Stimulated activated naive B cell treated with anti-CD40 and anti-IgM and Interleukin-4, amounts not matched to agents 10 μg/mL and 1 μg/mL and 100 μg/mL, for 72 hours (primary cell): ENCODE measurements at regions not wholly inside any gene's neighbourhood (a gene's known extent, or its start where the extent isn't known, plus 50 kb on each side); places are given as distances from the start of the nearest gene placed in this dataset.

Experiments
- ATAC-seq, 2 donors: fragments of 150-1000 bp; cut with Tn5 transposase; replicated peaks; 2 replicates each; pipeline ENCODE4 v1.10.0; 2021; ENCODE audit warnings: moderate library complexity in 1 of 2
- DNase-seq: peaks from one replicate; pipeline ENCODE4 v3.0.0; 2021
- H3K27ac Mint-ChIP-seq: one replicate; pipeline ENCODE4 v1.8.0; 2022; ENCODE audit warnings: mild to moderate bottlenecking, mixed read lengths
- H3K27me3 Mint-ChIP-seq, 2 donors: one replicate each; pipeline ENCODE4 v1.8.0; 2022; ENCODE audit warnings: mixed read lengths in 2 of 2
- H3K36me3 Mint-ChIP-seq, 2 donors: one replicate each; pipeline ENCODE4 v1.8.0; 2022; ENCODE audit warnings: mixed read lengths in 2 of 2, mild to moderate bottlenecking in 1 of 2
- H3K4me1 Mint-ChIP-seq, 2 donors: one replicate each; pipeline ENCODE4 v1.8.0; 2022; ENCODE audit warnings: mixed read lengths in 2 of 2, mild to moderate bottlenecking in 1 of 2
- H3K4me3 Mint-ChIP-seq, 2 donors: one replicate each; pipeline ENCODE4 v1.8.0; 2022; ENCODE audit warnings: mild to moderate bottlenecking in 2 of 2, mixed read lengths in 2 of 2, moderate library complexity in 1 of 2
- H3K9me3 Mint-ChIP-seq, 2 donors: one replicate each; pipeline ENCODE4 v1.8.0; 2022; ENCODE audit warnings: mixed read lengths in 2 of 2, mild to moderate bottlenecking in 1 of 2

GRCh38 chr7:84538268-84538667, 343.7 kb upstream of the SEMA3A start:
- ATAC-seq, result no peak
- Mint-ChIP-seq H3K36me3 (no peaks in the 10 kb centered on the region), H3K27me3 (no peaks in the 10 kb centered on the region), H3K9me3 (no peaks in the 10 kb centered on the region), H3K4me1 (no peaks in the 10 kb centered on the region), H3K27ac (no peak overlapping the region), H3K4me3 (no peak overlapping the region)
- DNase-seq, result no peak

GRCh38 chr7:84536271-84536870, 341.8 kb upstream of the SEMA3A start:
- H3K4me1 Mint-ChIP-seq, result no peaks in the 10 kb centered on the region
- H3K27ac Mint-ChIP-seq, result no peak overlapping the region
- no peaks in the 10 kb centered on the region for H3K27me3 Mint-ChIP-seq
- H3K4me3 Mint-ChIP-seq, result no peak overlapping the region
- DNase-seq, result no peak
- H3K9me3 Mint-ChIP-seq, result no peaks in the 10 kb centered on the region
- no peak for ATAC-seq
- H3K36me3 Mint-ChIP-seq, result no peaks in the 10 kb centered on the region

GRCh38 chr7:84535580-84536270, 341.1 kb upstream of the SEMA3A start:
- Mint-ChIP-seq H3K4me3 (no peak overlapping the region), H3K36me3 (no peaks in the 10 kb centered on the region), H3K27me3 (no peaks in the 10 kb centered on the region), H3K4me1 (no peaks in the 10 kb centered on the region), H3K27ac (no peak overlapping the region), H3K9me3 (no peaks in the 10 kb centered on the region)
- no peak for DNase-seq
- no peak for ATAC-seq

- peaks cover 0 to 2% of the 10 kb centered on the region in 2 donors for H3K9me3 Mint-ChIP-seq
- H3K4me1 Mint-ChIP-seq, result no peaks in the 10 kb centered on the region
- ATAC-seq (no peak), DNase-seq (no peak)
- H3K27me3 Mint-ChIP-seq, result no peaks in the 10 kb centered on the region
- H3K36me3 Mint-ChIP-seq, result no peaks in the 10 kb centered on the region
- no peak overlapping the region for H3K27ac Mint-ChIP-seq
- no peak overlapping the region for H3K4me3 Mint-ChIP-seq
These were observed 338.6 kb upstream of the SEMA3A start for GRCh38 chr7:84533182-84533581.

- H3K27ac Mint-ChIP-seq, result no peak overlapping the region
- H3K4me1 Mint-ChIP-seq, result no peaks in the 10 kb centered on the region
- H3K27me3 Mint-ChIP-seq, result no peaks in the 10 kb centered on the region
- H3K4me3 Mint-ChIP-seq, result no peak overlapping the region
- H3K9me3 Mint-ChIP-seq, result peaks cover 0 to 2% of the 10 kb centered on the region in 2 donors
- DNase-seq (no peak), ATAC-seq (no peak)
- no peaks in the 10 kb centered on the region for H3K36me3 Mint-ChIP-seq
These were observed 337.6 kb upstream of the SEMA3A start for GRCh38 chr7:84532196-84532595.

- ATAC-seq, result no peak
- Mint-ChIP-seq H3K4me1 (no peaks in the 10 kb centered on the region), H3K4me3 (no peak overlapping the region), H3K27ac (no peak overlapping the region), H3K9me3 (peaks cover 0 to 2% of the 10 kb centered on the region in 2 donors), H3K27me3 (no peaks in the 10 kb centered on the region), H3K36me3 (no peaks in the 10 kb centered on the region)
- DNase-seq, result no peak
These were observed 335.1 kb upstream of the SEMA3A start for GRCh38 chr7:84529480-84530205.

- Mint-ChIP-seq H3K27me3 (no peaks in the 10 kb centered on the region), H3K36me3 (no peaks in the 10 kb centered on the region)
These were observed 334.3 kb upstream of the SEMA3A start for GRCh38 chr7:84528756-84529479.

GRCh38 chr7:84524714-84525694, 330.4 kb upstream of the SEMA3A start:
- peaks cover 0 to 8% of the 10 kb centered on the region in 2 donors for H3K9me3 Mint-ChIP-seq
- H3K4me1 Mint-ChIP-seq, result no peaks in the 10 kb centered on the region
- no peaks in the 10 kb centered on the region for H3K36me3 Mint-ChIP-seq
- H3K27ac Mint-ChIP-seq, result no peak overlapping the region
- DNase-seq (no peak), ATAC-seq (no peak)
- no peak overlapping the region for H3K4me3 Mint-ChIP-seq
- H3K27me3 Mint-ChIP-seq, result no peaks in the 10 kb centered on the region

More at GRCh38 chr7:84528756-84529479, 334.3 kb upstream of the SEMA3A start:
- DNase-seq (no peak), ATAC-seq (no peak)
- Mint-ChIP-seq H3K27ac (no peak overlapping the region), H3K9me3 (peaks cover 0 to 2% of the 10 kb centered on the region in 2 donors), H3K4me1 (no peaks in the 10 kb centered on the region), H3K4me3 (no peak overlapping the region)

GRCh38 chr7:84513061-84513460, 318.5 kb upstream of the SEMA3A start:
- DNase-seq, result no peak
- no peaks in the 10 kb centered on the region for H3K4me1 Mint-ChIP-seq
- no peak for ATAC-seq
- H3K36me3 Mint-ChIP-seq, result no peaks in the 10 kb centered on the region
- peaks cover 0 to 2% of the 10 kb centered on the region in 2 donors for H3K9me3 Mint-ChIP-seq
- H3K27ac Mint-ChIP-seq, result no peak overlapping the region
- no peaks in the 10 kb centered on the region for H3K27me3 Mint-ChIP-seq
- no peak overlapping the region for H3K4me3 Mint-ChIP-seq

- no peak overlapping the region for H3K27ac Mint-ChIP-seq
- H3K4me1 Mint-ChIP-seq, result no peaks in the 10 kb centered on the region
- H3K9me3 Mint-ChIP-seq, result peaks cover 0 to 2% of the 10 kb centered on the region in 2 donors
- no peak for DNase-seq
- H3K27me3 Mint-ChIP-seq, result no peaks in the 10 kb centered on the region
- H3K36me3 Mint-ChIP-seq, result no peaks in the 10 kb centered on the region
- ATAC-seq, result no peak
- H3K4me3 Mint-ChIP-seq, result no peak overlapping the region
These were observed 317.5 kb upstream of the SEMA3A start for GRCh38 chr7:84512055-84512454.

- no peaks in the 10 kb centered on the region for H3K4me1 Mint-ChIP-seq
- H3K27me3 Mint-ChIP-seq, result no peaks in the 10 kb centered on the region
- no peak overlapping the region for H3K4me3 Mint-ChIP-seq
- ATAC-seq (no peak), DNase-seq (no peak)
- peaks cover 0 to 2% of the 10 kb centered on the region in 2 donors for H3K9me3 Mint-ChIP-seq
- H3K36me3 Mint-ChIP-seq, result no peaks in the 10 kb centered on the region
- no peak overlapping the region for H3K27ac Mint-ChIP-seq
These were observed 315.9 kb upstream of the SEMA3A start for GRCh38 chr7:84510505-84510904.

GRCh38 chr7:84509522-84509921, 314.9 kb upstream of the SEMA3A start:
- Mint-ChIP-seq H3K9me3 (peaks cover 0 to 2% of the 10 kb centered on the region in 2 donors), H3K4me1 (no peaks in the 10 kb centered on the region), H3K4me3 (no peak overlapping the region), H3K36me3 (no peaks in the 10 kb centered on the region), H3K27me3 (no peaks in the 10 kb centered on the region), H3K27ac (no peak overlapping the region)
- no peak for ATAC-seq
- no peak for DNase-seq

- H3K36me3 Mint-ChIP-seq, result no peaks in the 10 kb centered on the region
- H3K4me1 Mint-ChIP-seq, result no peaks in the 10 kb centered on the region
- no peak for ATAC-seq
- no peak overlapping the region for H3K4me3 Mint-ChIP-seq
- H3K27me3 Mint-ChIP-seq, result no peaks in the 10 kb centered on the region
- DNase-seq, result no peak
- peaks cover 0 to 2% of the 10 kb centered on the region in 2 donors for H3K9me3 Mint-ChIP-seq
- no peak overlapping the region for H3K27ac Mint-ChIP-seq
These were observed 314.0 kb upstream of the SEMA3A start for GRCh38 chr7:84508606-84509005.
